AG08396 (cell line): ENCODE measurements at regions not wholly inside any gene's neighbourhood (a gene's known extent, or its start where the extent isn't known, plus 50 kb on each side); places are given as distances from the start of the nearest gene placed in this dataset.
"Not testable (repeated sequence)": the region's sequence is repeated elsewhere in the genome, so short reads cannot be mapped to it uniquely, and the experiment has no call there.

ENCODE experiments used
- DNase-seq: peaks from one replicate; pipeline ENCODE4 v3.0.0; 2012; ENCODE audit warnings: low spot score, mixed read lengths

DNA sequence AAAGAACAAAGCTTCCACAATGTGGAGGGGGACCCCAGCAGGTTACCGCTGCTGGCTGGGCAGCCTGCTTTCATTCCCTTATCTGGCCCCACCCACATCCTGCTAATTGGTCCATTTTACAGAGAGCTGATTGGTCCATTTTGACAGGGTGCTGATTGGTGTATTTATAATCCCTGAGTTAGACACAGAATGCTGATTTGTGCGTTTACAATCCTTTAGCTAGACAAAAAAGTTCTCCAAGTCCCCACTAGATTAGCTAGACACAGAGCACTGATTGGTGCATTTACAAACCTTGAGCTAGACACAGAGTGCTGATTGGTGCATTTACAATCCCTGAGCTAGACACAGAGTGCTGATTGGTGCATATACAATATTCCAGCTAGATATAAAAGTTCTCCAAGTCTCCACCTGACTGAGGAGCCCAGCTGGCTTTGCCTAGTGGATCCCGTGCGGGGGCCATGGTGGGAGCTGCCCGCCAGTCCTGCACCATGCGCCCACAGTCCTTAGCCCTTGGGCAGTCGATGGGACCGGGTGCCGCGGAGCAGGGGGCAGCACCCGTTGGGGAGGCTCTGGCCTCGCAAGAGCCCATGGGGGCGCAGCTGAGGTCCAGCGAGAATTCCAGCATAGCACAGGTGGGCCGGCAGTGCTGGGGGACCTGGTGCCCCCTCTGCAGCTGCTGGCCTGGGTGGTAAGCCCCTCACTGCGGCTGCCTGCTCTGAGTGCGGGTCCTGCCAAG lies 88.8 kb upstream of the MYLIP start:
- not testable (repeated sequence) for DNase-seq

GRCh38 chr6:16038938-16039337 lies 89.9 kb upstream of the MYLIP start:
- DNase-seq: no peak

DNA sequence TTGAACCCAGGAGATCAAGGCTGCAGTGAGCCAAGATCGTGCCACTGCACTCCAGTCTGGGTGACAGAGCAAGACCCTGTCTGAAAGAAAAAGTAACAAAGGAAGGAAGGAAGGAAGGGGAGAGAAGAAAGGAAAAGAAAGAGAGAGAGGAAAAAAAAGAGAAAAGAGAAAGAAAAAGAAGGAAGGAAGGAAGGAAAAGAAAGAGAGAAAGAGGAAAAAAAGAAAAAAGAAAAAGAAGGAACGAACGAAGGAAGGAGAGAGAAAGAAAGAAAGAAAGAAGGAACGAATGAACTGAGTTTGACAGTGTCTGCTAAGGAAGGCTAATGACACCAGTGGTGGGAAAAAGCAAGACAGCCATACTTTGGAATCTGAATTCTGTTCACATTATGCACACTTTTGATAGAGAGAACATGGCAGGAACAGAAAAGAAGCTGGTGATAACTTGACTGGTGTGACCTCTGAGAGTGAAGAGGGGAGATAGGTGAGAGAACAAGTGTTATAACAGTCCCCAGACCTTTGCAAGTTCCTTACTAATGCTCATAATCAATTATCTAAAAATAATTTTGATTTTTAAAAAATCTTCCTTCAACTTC lies 93.3 kb upstream of the MYLIP start:
- DNase-seq: no peak

- no peak for DNase-seq
Measured at GRCh38 chr6:16033214-16033613, 95.7 kb upstream of the MYLIP start.

GRCh38 chr6:16031278-16031981 lies 97.5 kb upstream of the MYLIP start:
- DNase-seq: no peak

- DNase-seq: no peak
Measured at GRCh38 chr6:16028966-16029365, 99.9 kb upstream of the MYLIP start.

- no peak for DNase-seq
Measured at GRCh38 chr6:16020259-16020658, 108.6 kb upstream of the MYLIP start.

- no peak for DNase-seq
Measured at GRCh38 chr6:16019462-16019861, 109.4 kb upstream of the MYLIP start.

DNA sequence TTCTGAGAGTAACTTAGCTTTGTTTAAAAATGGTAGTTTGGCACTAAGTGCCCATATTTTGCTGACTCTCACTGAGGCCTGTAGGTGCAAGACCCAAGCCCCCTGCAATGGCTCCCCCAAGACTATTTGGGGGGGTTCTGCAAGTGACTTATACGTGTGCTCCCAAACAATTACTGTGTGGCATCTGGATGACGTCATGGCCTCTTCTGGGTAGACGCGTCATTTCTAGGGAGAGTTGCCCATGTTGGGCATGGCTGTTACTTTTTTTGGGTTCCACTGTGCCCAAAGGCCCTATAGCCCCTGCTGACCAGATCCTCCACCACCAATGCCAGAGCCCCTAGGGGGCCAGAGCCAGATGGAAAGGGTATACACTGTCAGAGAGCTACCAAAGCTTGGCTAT lies 110.3 kb upstream of the MYLIP start:
- DNase-seq: no peak

- DNase-seq: not testable (repeated sequence)
Measured at GRCh38 chr6:16014325-16014724, 114.6 kb upstream of the MYLIP start.

DNA sequence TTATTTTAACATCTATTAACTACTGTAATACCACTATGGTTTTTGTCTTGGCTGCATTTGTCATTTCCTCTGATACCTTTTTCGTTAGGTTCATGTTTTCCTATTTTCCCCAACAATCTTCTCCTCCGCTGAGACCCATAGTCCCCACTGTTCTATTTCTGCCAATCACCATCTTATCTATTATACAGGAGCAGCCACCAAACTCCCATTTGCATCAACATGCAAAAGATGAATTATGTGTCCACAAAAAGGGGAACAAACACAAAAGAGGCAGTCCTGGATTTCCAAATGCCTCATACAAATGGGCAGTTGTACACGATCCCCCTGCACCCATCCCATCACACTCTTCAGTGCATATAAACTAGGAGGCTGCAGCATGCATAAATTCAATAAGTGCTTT lies 121.7 kb upstream of the MYLIP start:
- no peak for DNase-seq

DNA sequence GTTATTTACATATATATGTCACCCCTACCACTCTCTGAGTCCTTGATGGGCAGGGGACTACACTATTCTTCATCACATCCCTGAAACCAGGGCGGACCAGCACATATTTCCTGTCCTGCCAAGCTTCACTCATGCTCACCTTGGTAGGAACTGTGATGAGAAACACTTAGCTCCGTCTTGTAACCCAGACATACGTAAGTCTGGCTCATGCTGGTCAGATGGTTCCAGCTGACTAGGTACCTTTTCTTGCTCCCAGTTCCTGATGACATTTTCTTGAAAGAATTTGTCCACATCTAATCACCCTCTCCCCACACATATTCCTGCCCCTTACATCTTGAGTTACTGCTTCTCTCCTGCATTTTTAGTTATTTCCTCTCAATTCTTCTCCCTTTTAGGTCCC lies 122.2 kb upstream of the MYLIP start:
- no peak for DNase-seq

DNA sequence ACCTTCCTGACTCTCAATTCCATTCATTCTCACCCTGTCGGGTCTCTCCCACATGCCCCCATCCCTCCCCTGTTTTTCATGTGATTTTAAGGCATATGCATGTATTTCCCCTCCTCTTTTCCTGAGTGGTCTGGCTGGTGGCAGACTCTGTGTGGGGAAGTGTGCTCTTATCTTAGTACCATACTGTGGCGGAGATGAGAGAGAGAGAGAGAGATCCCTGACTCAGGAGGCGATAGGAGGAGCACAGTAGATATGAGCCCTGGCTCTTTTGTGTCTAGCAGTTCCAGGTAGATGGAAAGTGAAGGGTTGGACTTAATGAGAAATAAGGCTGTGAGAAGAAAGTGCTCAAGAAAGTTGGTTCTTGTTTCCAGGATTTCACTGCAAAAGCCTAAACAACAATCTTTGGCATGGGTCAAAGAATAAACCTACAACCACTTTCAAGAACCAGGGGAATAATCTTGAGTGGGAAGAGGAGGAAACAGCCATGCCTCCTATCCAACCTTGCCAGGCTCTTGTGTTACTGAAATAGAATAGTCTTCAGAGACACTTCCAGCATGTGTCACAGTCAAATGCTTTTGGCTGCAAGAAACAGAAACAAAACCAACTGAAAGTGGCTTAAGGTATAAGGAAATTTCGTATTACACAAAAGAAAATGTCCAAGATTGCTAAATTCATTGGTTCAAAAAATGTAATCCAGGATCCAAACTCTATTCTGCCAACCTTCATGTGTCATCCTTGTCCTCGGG lies 123.8 kb upstream of the MYLIP start:
- no peak for DNase-seq

DNA sequence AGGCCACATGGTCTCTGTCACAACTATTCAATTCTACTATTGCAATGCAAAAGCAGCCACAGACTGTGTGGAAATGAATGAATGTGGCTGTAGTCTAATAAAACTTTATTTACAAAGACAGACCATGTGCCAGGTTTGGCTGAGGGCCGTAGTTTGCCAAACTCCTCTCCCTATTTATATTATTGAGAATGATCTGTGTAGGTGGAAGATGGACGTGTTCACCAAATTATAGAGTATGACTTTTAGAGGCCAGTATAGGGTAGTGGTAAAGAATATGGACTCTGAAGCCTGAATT lies 125.7 kb upstream of the MYLIP start:
- no peak for DNase-seq

- DNase-seq: no peak
Measured at GRCh38 chr6:16002332-16003196, 126.3 kb upstream of the MYLIP start.

GRCh38 chr6:16001158-16001557 lies 127.7 kb upstream of the MYLIP start:
- no peak for DNase-seq

GRCh38 chr6:15999201-15999600 lies 129.7 kb upstream of the MYLIP start:
- DNase-seq: no peak

DNA sequence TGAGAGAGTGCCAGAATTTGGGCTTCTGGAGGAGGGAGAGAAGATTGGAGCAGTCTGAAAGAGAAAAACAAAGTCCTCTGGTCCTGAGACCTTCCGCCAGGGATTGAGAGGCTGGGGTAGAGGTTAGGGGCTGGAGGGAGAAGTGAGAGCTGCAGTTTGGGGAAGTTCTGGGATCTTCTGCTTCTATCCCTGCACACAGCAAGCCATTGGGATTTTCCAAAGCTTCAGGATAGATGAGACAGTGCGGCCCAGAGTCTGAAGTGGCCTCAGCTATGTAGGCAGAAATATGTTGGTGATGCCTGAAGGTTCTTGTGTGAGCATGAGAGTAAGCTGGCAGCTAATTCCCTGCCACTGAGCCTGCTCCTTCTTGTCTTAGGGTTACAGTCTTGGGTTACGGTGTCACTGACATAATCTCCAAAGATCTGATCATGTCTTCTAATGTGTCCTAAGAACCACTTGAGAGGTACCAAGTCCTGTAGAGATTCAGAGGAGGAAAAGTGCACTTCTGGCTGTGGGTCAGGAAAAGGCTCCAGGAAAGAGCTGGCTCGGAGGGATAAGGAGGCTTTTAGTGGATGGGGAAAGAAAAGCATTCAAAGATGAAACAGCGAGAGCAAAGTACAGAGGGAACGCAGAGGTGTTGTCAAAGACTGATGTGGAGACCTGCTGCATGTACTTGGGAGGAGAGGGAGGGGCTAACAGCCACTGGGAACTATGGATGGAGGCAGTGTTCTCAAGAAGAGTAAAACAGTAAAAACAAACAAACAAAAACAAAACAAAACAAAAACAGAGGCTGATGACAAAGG lies 131.1 kb upstream of the MYLIP start:
- no peak for DNase-seq

GRCh38 chr6:15996030-15996429 lies 132.9 kb upstream of the MYLIP start:
- DNase-seq: no peak

GRCh38 chr6:15995493-15995892 lies 133.4 kb upstream of the MYLIP start:
- DNase-seq: no peak

GRCh38 chr6:15994814-15995459 lies 133.9 kb upstream of the MYLIP start:
- no peak for DNase-seq
